ENCODE measurements at regions not wholly inside any gene's neighbourhood (a gene's known extent, or its start where the extent isn't known, plus 50 kb on each side); places are given as distances from the start of the nearest gene placed in this dataset.

- H3K4me3 Mint-ChIP-seq (ENCODE audit: low read depth, unreplicated experiment): no peak overlapping the region
- no peaks in the 10 kb centered on the region for H3K4me1 Mint-ChIP-seq (ENCODE audit: low read depth, unreplicated experiment)
- peaks cover 24% of the 10 kb centered on the region for H3K27me3 Mint-ChIP-seq (ENCODE audit: unreplicated experiment)
- H3K27ac Mint-ChIP-seq (ENCODE audit: unreplicated experiment): no peak overlapping the region
- no TSS peak for BruUV-seq (replicated peaks)
- TF ChIP-seq CTCF (IDR thresholded peaks at IDR 0.05; ENCODE audit: unreplicated experiment): no peak
- H3K9me3 Mint-ChIP-seq (ENCODE audit: low read depth, unreplicated experiment): no peaks in the 10 kb centered on the region
- H3K36me3 Mint-ChIP-seq (ENCODE audit: insufficient read depth, unreplicated experiment): no peaks in the 10 kb centered on the region
- intact Hi-C loops (cut with micrococcal nuclease; ENCODE audit: unreplicated experiment): no loop called here
- CTCF ChIA-PET: no interaction called here
- no peak for DNase-seq
Measured at GRCh38 chr7:1312136-1313070, 79.7 kb downstream of the UNCX start.

GRCh38 chr7:1313613-1314012 lies 80.9 kb downstream of the UNCX start:
- DNase-seq: no peak
- no peak for TF ChIP-seq CTCF (IDR thresholded peaks at IDR 0.05; ENCODE audit: unreplicated experiment)
- H3K4me3 Mint-ChIP-seq (ENCODE audit: low read depth, unreplicated experiment): no peak overlapping the region
- no peaks in the 10 kb centered on the region for H3K4me1 Mint-ChIP-seq (ENCODE audit: low read depth, unreplicated experiment)
- peaks cover 36% of the 10 kb centered on the region for H3K27me3 Mint-ChIP-seq (ENCODE audit: unreplicated experiment)
- no TSS peak for BruUV-seq (replicated peaks)
- no peaks in the 10 kb centered on the region for H3K36me3 Mint-ChIP-seq (ENCODE audit: insufficient read depth, unreplicated experiment)
- H3K9me3 Mint-ChIP-seq (ENCODE audit: low read depth, unreplicated experiment): no peaks in the 10 kb centered on the region
- CTCF ChIA-PET: no interaction called here
- intact Hi-C loops (cut with micrococcal nuclease; ENCODE audit: unreplicated experiment): no loop called here
- H3K27ac Mint-ChIP-seq (ENCODE audit: unreplicated experiment): no peak overlapping the region

DNA sequence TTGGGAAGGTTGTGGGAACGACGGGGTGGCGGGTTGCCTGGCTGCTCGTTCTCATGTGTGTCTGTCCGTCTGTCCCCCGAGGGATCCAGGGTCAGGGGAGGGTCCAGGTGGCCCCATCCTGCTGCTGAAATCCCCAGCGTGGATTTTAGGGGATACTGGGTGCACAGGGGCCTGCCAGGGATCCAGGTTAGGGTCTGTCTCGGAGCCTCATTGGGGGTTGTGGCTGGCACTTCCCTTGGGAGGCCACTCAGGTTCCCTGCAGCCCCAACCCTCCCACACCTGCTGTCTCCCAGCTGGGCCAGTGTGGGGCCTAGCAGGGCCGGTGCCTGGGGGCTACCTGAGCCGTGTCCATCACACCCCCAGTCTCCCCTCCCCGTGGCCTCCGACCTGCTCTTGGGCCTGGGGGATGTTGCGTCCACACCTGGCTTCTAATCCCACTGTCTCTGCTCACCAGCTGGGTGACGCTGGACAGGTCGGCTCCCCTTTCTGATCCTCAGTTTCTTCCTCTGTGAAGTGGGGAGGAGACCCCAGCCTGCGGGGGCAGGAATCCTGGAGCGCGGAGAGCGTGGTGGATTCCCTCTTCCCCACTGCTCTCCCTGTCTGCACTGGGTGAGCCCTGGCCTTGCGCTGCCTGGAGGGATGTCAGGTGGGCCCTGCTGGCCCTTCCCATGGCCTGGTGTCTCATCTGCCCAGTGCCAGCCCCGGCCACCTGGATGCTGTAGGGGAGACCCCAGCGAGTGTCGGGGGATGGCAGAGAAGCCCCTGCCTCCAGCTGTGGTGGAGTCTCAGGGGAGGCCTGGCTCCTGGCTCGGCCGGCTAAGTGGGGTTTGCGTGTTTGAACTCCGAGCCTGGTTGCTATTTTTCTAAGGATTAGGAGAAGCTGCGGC lies 81.6 kb downstream of the UNCX start:
- Mint-ChIP-seq H3K27me3 (ENCODE audit: unreplicated experiment) (peaks cover 43% of the 10 kb centered on the region), H3K4me1 (ENCODE audit: low read depth, unreplicated experiment) (no peaks in the 10 kb centered on the region), H3K4me3 (ENCODE audit: low read depth, unreplicated experiment) (no peak overlapping the region), H3K9me3 (ENCODE audit: low read depth, unreplicated experiment) (no peaks in the 10 kb centered on the region), H3K27ac (ENCODE audit: unreplicated experiment) (no peak overlapping the region), H3K36me3 (ENCODE audit: insufficient read depth, unreplicated experiment) (no peaks in the 10 kb centered on the region)
- no peak for DNase-seq
- no peak for TF ChIP-seq CTCF (IDR thresholded peaks at IDR 0.05; ENCODE audit: unreplicated experiment)
- intact Hi-C loops (cut with micrococcal nuclease; ENCODE audit: unreplicated experiment): no loop called here
- no TSS peak for BruUV-seq (replicated peaks)
- CTCF ChIA-PET: interaction anchor here (0.6 kb wide), 1 partner anchor 61 kb away, joined by 3 read pairs; no protein-coding TSS in a partner anchor

GRCh38 chr7:1314908-1315450 lies 82.3 kb downstream of the UNCX start:
- Mint-ChIP-seq H3K36me3 (ENCODE audit: insufficient read depth, unreplicated experiment) (no peaks in the 10 kb centered on the region), H3K4me1 (ENCODE audit: low read depth, unreplicated experiment) (no peaks in the 10 kb centered on the region), H3K27ac (ENCODE audit: unreplicated experiment) (no peak overlapping the region), H3K27me3 (ENCODE audit: unreplicated experiment) (peaks cover 44% of the 10 kb centered on the region), H3K9me3 (ENCODE audit: low read depth, unreplicated experiment) (no peaks in the 10 kb centered on the region), H3K4me3 (ENCODE audit: low read depth, unreplicated experiment) (no peak overlapping the region)
- intact Hi-C loops (cut with micrococcal nuclease; ENCODE audit: unreplicated experiment): no loop called here
- TF ChIP-seq CTCF (IDR thresholded peaks at IDR 0.05; ENCODE audit: unreplicated experiment): no peak
- BruUV-seq (replicated peaks): no TSS peak
- DNase-seq: no peak
- CTCF ChIA-PET: interaction anchor here (0.6 kb wide), 1 partner anchor 60 kb away, joined by 3 read pairs; no protein-coding TSS in a partner anchor

All from Calu3 (cell line).